ENCODE measurements at regions not wholly inside any gene's neighbourhood (a gene's known extent, or its start where the extent isn't known, plus 50 kb on each side); places are given as distances from the start of the nearest gene placed in this dataset.
"Not testable (repeated sequence)": the region's sequence is repeated elsewhere in the genome, so short reads cannot be mapped to it uniquely, and the experiment has no call there.

- DNase-seq (ENCODE audit: low read depth in 2 of 3, low spot score in 2 of 3): no peak
Observed at GRCh38 chr16:75836347-75837010, 110.2 kb upstream of the CPHXL start.

DNA sequence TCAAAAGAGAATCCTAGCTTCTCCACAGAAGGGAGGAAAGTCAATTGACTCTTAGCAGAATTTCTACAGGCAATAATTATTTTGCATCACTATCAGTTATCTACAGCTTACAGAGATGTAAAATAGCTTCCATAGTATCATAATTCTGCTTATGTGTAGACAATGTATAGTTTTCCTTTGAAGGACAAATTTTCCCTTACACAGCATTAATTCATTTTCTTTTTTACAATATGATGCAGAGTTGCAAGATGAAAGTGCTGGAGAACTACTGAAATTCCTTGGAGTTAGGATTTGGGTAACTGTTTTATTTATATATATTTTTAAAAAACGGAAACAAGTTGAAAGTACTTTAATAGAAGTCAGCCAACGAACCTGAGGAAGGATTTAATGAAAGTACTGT lies 111.0 kb upstream of the CPHXL start:
- DNase-seq (ENCODE audit: low read depth in 2 of 3, low spot score in 2 of 3): no peak

DNA sequence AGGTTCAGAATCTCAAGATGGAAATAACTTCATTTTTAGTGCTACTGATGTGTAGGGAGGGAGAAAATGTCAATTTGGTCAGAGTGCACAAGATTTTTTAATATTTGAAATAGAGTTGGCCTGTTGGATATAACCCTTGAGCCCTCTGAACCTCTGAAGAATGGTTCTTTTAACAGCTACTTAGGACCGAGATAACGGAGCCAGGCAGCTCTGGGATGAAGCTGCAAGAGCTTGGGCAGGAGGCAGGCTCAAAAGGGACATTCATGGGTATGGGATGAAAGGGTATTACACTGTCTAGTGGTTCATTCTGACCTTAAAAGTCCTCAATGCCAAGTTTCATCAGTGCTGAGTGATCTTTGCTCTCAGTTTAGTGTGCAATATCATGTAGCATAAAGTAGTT lies 111.4 kb upstream of the CPHXL start:
- no peak for DNase-seq (ENCODE audit: low read depth in 2 of 3, low spot score in 2 of 3)

DNA sequence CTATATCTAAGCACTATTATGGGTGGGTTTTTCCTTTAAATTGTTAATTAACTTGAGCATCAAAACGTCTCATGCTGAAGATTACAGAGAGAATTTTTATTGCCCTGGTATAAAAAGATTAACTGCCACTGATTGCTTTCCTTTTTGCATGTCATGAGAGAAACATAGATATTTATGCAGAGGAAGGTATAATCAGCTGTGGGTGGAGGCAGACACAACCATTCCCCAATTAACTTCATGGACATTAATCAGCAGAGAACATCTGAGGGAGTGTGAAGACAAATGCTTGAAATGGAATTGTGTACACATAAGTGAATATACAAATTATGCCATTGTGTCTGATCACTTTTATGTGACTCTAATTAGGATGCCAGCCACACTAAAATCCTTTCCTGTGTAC lies 115.2 kb upstream of the CPHXL start:
- DNase-seq (ENCODE audit: low read depth in 2 of 3, low spot score in 2 of 3): no peak

GRCh38 chr16:75847172-75847571 lies 120.9 kb upstream of the CPHXL start:
- no peak for DNase-seq (ENCODE audit: low read depth in 2 of 3, low spot score in 2 of 3)

GRCh38 chr16:75854152-75854551 lies 127.9 kb upstream of the CPHXL start:
- DNase-seq (ENCODE audit: low read depth in 2 of 3, low spot score in 2 of 3): no peak

GRCh38 chr16:75860326-75861053 lies 134.2 kb upstream of the CPHXL start:
- no peak for DNase-seq (ENCODE audit: low read depth in 2 of 3, low spot score in 2 of 3)

DNA sequence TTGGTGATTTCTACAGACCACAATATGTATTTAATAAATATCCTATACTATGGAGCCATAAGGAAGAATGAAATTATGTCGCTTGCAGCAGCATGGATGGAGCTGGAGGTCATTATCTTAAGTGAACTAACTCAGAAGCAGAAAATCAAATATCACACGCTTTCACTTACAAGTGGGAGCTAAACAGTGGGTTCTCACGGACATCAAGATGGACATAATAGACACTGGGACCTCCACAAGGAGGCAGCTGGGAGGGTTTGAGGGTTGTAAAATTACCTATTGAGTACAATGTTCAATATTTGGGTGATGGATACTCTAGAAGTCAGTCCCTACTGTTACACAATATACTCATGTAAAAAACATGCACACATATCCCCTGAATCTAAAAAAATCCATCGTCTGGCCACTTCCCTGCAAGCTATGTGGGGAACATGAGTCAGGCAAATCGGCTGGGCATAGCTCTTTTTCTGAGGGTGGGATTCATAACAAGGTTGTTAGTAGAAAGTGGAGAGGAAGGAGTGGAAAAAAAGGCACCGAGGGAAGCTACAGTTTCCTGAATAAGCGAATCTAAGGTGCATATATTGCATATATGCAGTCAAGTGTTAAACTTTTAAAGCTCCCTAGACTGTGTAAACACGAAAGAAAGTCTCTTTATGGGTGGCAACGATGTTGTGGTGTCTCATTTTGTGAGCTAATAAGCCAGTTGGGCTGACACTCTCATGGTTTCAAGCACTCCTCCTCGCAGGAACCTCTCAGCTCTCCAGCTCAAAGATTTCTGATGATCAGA lies 135.2 kb upstream of the CPHXL start:
- no peak for DNase-seq (ENCODE audit: low read depth in 2 of 3, low spot score in 2 of 3)

- no peak for DNase-seq (ENCODE audit: low read depth in 2 of 3, low spot score in 2 of 3)
Observed at GRCh38 chr16:75862098-75862386, 135.8 kb upstream of the CPHXL start.

- no peak for DNase-seq (ENCODE audit: low read depth in 2 of 3, low spot score in 2 of 3)
Observed at GRCh38 chr16:75864243-75864642, 138.0 kb upstream of the CPHXL start.

GRCh38 chr16:75865736-75866135 lies 139.4 kb upstream of the CPHXL start:
- no peak for DNase-seq (ENCODE audit: low read depth in 2 of 3, low spot score in 2 of 3)

DNA sequence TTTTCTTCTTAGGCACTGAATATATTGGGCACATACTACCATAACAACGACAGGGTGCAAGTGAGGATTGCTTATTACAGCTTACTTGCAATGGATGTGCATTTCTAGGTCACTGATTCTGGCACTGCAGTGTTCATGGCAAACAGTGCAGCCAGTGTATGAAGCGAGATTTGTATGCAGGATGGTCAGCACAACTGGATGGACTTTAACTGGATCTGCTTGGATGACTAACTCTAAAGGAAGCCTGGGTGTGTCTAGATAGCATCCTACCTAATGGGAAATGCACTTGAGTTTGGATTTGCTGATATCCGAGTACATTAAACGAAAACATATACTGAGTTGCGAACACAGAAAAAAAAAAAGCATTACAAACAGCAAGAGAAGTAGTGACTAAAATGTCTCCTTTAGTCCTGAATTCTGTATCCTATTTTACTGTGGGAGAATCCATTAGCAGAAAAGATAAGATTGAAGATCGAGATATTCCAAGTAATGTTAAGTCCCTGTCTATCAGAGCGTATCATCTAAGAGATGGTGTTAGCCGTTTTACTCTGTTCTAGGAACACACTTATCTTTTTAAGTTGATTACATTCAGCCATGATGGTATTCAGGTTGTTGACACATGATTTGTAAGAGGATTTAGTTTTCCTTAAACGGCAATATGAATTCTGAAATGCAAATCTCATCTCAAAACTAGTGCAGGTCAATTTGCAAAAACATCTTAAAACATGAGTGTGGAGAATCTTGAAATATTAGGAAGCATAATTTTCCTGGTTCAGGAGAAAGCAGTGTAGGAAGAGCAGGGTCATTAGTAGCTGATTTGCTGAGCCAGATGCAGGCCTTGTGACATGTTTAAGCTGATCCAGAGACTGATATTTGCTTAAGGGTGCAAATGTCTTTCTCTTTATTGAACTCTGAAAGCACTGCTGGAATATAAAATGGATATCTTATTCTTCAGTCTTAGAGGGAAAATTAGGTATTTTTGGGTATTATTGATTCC lies 142.6 kb upstream of the CPHXL start:
- DNase-seq (ENCODE audit: low read depth in 2 of 3, low spot score in 2 of 3): no peak

DNA sequence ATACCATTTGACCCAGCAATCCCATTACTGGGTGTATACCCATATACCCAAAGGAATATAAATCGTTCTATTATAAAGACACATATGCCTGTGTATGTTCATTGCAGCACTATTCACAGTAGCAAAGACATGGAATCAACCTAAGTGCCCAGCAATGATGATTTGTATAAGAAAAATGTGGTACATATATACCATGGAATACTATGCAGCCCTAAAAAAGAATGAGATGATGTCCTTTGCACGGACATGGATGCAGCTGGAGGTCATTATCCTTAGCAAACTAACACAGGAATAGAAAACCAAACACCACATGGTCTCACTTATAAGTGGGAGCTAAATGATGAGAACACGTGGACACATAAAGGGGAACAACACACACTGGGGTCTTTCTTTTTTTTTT lies 155.0 kb upstream of the CPHXL start:
- not testable (repeated sequence) for DNase-seq (ENCODE audit: low read depth in 2 of 3, low spot score in 2 of 3)

- no peak for DNase-seq (ENCODE audit: low read depth in 2 of 3, low spot score in 2 of 3)
Observed at GRCh38 chr16:75899163-75899562, 172.9 kb upstream of the CPHXL start.

DNA sequence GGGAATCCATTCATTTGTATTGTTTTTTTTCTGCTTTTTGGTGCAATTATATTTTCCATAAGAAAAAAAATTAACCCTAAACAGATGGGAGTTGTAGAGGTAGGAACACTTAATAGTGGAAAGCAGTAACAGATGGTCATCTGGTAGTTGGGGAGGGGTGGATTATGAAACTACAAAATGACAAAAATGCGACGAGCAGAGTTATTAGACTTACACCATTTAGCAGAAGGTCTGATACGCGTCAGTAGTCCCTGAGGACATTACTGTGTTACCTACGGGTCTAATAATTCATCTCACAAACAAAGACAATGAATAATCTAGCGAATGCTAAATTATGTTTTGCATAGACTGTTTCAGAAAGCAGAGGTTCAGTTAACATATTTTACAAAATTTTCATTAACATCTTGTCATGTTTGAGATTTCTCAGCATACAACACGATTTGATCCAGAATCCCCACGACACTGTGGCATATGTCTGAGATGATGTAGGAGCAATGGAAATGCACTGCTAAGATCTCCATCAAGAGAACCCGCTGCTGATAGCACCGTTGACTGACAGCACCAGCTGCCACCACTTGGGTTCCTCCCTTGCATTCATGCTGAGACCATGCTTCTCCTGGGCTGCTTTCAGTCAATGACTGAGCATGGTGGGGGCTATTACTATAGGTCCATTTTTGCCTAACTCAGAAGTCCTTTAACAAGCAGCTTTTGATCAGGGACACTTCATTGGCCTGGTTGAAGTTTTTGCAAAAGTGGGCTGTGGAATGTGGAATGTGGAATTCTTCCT lies 182.2 kb upstream of the CPHXL start:
- no peak for DNase-seq (ENCODE audit: low read depth in 2 of 3, low spot score in 2 of 3)

DNA sequence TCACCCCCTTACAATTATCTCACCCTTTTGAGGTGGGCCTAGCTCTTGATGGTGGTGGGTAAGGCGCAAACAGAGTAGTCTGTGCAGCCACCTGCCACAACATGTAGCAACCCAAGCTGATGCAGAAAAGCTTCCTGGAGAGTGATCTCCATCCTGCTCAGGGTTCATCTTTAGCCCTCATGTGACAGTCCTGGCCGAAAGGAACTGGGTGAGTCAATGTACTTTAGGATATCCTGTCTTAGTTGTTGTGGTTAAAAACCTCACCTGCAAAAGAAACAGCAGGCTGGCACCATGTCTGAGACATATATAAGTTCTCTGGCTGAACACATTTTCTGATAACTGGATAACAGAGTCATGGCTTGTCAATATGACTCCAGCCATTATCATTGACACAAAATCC lies 183.5 kb upstream of the CPHXL start:
- DNase-seq (ENCODE audit: low read depth in 2 of 3, low spot score in 2 of 3): no peak

DNA sequence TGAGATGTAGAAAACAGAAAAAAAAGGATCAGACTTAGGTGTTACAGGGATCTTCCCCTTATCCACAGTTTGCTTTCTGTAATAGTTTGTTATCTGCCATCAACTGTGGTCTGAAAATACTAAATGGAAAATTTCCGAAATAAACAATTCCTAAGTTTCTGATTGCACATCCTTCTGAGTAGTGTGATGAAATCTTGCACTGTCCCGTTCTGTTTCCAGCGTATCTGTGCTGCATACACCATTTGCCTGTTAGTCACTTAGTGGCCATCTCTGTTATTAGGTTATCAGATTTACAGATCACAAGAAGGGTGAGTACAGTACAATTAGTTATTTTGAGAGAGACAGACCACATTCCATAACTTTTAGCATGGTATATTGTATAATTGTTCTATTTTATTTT lies 185.6 kb upstream of the CPHXL start:
- DNase-seq (ENCODE audit: low read depth in 2 of 3, low spot score in 2 of 3): no peak

DNA sequence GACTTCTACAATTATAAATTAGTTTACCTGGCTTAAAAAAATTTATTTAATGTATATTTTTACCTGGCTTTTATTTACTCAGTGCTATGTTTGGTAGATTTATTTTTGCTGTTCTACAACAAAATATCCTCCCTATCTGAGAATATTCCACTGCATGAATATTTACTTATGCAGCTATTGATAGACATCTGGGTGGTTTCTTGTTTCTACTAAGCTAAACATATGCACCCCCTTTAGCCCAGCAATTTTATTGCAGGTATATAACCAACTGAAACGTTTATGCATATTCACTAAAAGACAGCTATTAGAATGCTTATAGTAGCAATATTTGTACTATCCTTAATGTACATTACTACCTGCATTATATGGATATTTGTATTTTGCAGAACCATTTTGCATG lies 187.7 kb upstream of the CPHXL start:
- DNase-seq (ENCODE audit: low read depth in 2 of 3, low spot score in 2 of 3): no peak

- no peak for DNase-seq (ENCODE audit: low read depth in 2 of 3, low spot score in 2 of 3)
Observed at GRCh38 chr16:75916451-75916850, 190.2 kb upstream of the CPHXL start.

DNA sequence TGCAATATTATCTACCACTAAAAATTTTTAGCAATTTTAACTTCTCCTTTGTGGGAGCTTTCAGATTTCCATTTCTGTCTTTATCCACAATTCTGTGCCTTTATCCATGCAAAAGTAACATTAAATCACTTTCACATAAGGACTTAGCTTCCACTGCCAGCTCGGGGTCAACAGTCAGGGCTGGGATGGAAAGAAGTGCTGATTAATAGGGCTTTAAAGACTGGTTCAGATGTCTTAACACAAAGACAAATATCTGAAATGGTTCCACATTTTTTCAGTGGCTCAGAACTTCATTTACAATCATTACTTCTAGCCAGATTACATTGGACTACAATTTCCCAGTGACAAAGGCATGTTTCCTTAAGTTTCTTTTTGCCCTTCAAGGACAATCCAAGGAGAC lies 191.8 kb upstream of the CPHXL start:
- no peak for DNase-seq (ENCODE audit: low read depth in 2 of 3, low spot score in 2 of 3)

All from hematopoietic multipotent progenitor cell (in vitro differentiated cells).